H1 (cell line): ENCODE measurements at regions not wholly inside any gene's neighbourhood (a gene's known extent, or its start where the extent isn't known, plus 50 kb on each side); places are given as distances from the start of the nearest gene placed in this dataset.
A peak's percentile ranks its signal among the peaks of the same experiment; 100 is the strongest.

ENCODE experiments used
- CTCF ChIA-PET: fragments of 300-600 bp; sonication (Branson Sonifier 250); formaldehyde crosslinking; loops from one replicate; lab custom pipeline; 2021; ENCODE audit not compliant: partially characterized antibody; lab: Charles Lee
- POLR2A ChIA-PET: fragments of 300-600 bp; sonication (Branson Sonifier 250); formaldehyde crosslinking; loops from one replicate; lab custom pipeline; 2021; ENCODE audit warnings: inconsistent platforms; ENCODE audit not compliant: partially characterized antibody; lab: Charles Lee
- DNase-seq, 2 experiments: peaks; one replicate each; pipeline versions ENCODE4 v3.0.0 to v3.0.0-alpha.2; 2010 to 2022; ENCODE audit warnings: low spot score in 2 of 2, low read depth in 1 of 2, mixed read lengths in 1 of 2
- FAIRE-seq: peaks from 2 replicates; lab custom pipeline; 2011; peaks lifted over from hg19 to GRCh38; lab: Jason Lieb, UNC
- H2AFZ ChIP-seq: 2 replicates; pipeline ENCODE4 v1.8.1; 2012; ENCODE audit warnings: low read length, inconsistent platforms
- H2AK5ac ChIP-seq: 2 replicates; pipeline ENCODE4 v1.6.1; 2013; ENCODE audit warnings: low read depth, low read length
- H2BK120ac ChIP-seq: replicated peaks from 2 replicates; pipeline ENCODE3; 2013; ENCODE audit warnings: low read depth, low read length, inconsistent platforms
- H2BK12ac ChIP-seq: 2 replicates; pipeline ENCODE4 v1.6.1; 2013; ENCODE audit warnings: low read depth, low read length
- H2BK15ac ChIP-seq: 2 replicates; pipeline ENCODE4 v1.6.1; 2013; ENCODE audit warnings: low read length
- H2BK20ac ChIP-seq: 2 replicates; pipeline ENCODE4 v1.6.1; 2013; ENCODE audit warnings: low read length
- H2BK5ac ChIP-seq: 2 replicates; pipeline ENCODE4 v1.6.1; 2013; ENCODE audit warnings: low read depth, low read length
- H3K14ac ChIP-seq: 2 replicates; pipeline ENCODE4 v1.6.1; 2013; ENCODE audit warnings: inconsistent platforms; ENCODE audit not compliant: insufficient read length
- H3K18ac ChIP-seq: 2 replicates; pipeline ENCODE4 v1.6.1; 2013; ENCODE audit warnings: low read length; ENCODE audit errors: extremely low read depth
- H3K23ac ChIP-seq: 2 replicates; pipeline ENCODE4 v1.6.1; 2013; ENCODE audit warnings: inconsistent platforms; ENCODE audit not compliant: insufficient read length
- H3K23me2 ChIP-seq: 2 replicates; pipeline ENCODE4 v1.6.1; 2013; ENCODE audit warnings: low read depth, low read length
- H3K27ac ChIP-seq: 2 replicates; pipeline ENCODE4 v1.6.1; 2011; ENCODE audit warnings: low read depth, low read length, inconsistent platforms
- H3K27me3 ChIP-seq, 4 experiments: replicated peaks in 1 of 4; 1 replicate in 1 of 4; 2 replicates in 3 of 4; pipeline versions ENCODE4 v1.6.1 to v1.8.1; 2011 to 2013; ENCODE audit warnings: low read length in 3 of 4, mild to moderate bottlenecking in 3 of 4, inconsistent platforms in 2 of 4, mixed read lengths in 2 of 4, moderate library complexity in 1 of 4; ENCODE audit not compliant: control insufficient read depth in 3 of 4, insufficient read depth in 3 of 4; ENCODE audit errors: extremely low read depth in 1 of 4
- H3K36me3 ChIP-seq, 4 experiments: 2 replicates each; pipeline versions ENCODE4 v1.6.1 to v1.8.1; 2011 to 2013; ENCODE audit warnings: mild to moderate bottlenecking in 4 of 4, low read length in 3 of 4, moderate library complexity in 2 of 4, control low read depth in 1 of 4, inconsistent platforms in 1 of 4; ENCODE audit not compliant: insufficient read depth in 4 of 4, control insufficient read depth in 2 of 4
- H3K4ac ChIP-seq: replicated peaks from 2 replicates; pipeline ENCODE3; 2013; ENCODE audit warnings: low read length, low read depth, mixed read lengths, inconsistent platforms; ENCODE audit not compliant: insufficient read length
- H3K4me1 ChIP-seq, 4 experiments: replicated peaks in 1 of 4; 1 replicate in 1 of 4; 2 replicates in 3 of 4; pipeline versions ENCODE4 v1.6.1 to v1.8.1; 2011 to 2013; ENCODE audit warnings: low read length in 3 of 4, inconsistent platforms in 2 of 4, mixed read lengths in 1 of 4; ENCODE audit not compliant: insufficient read depth in 4 of 4, control insufficient read depth in 3 of 4
- H3K4me2 ChIP-seq, 2 experiments: 2 replicates each; pipeline versions ENCODE4 v1.6.1 to v1.8.1; 2011 to 2013; ENCODE audit warnings: low read depth in 2 of 2, low read length in 2 of 2, control low read depth in 1 of 2, inconsistent platforms in 1 of 2, mild to moderate bottlenecking in 1 of 2; ENCODE audit not compliant: insufficient read depth in 1 of 2
- H3K4me3 ChIP-seq, 4 experiments: fragments of 200-600, 300-600 bp in 1 of 4; sonication (generic), shearing (Covaris generic), sonication (Bioruptor Twin) in 1 of 4; 2 replicates each; pipeline versions ENCODE4 v1.5.1 to v1.8.1; 2011 to 2016; ENCODE audit warnings: low read length in 4 of 4, low read depth in 3 of 4, control low read depth in 2 of 4, inconsistent platforms in 2 of 4, mild to moderate bottlenecking in 2 of 4, mixed read lengths in 1 of 4, moderate library complexity in 1 of 4; ENCODE audit not compliant: insufficient read depth in 2 of 4; ENCODE audit errors: extremely low read depth in 1 of 4
- H3K56ac ChIP-seq: replicated peaks from 2 replicates; pipeline ENCODE3; 2013; ENCODE audit warnings: low read depth, mild to moderate bottlenecking, mixed read lengths, low read length, inconsistent platforms; ENCODE audit not compliant: insufficient read length
- H3K79me1 ChIP-seq: 2 replicates; pipeline ENCODE4 v1.6.1; 2013; ENCODE audit warnings: low read depth, low read length, control low read depth
- H3K79me2 ChIP-seq, 2 experiments: 2 replicates each; pipeline versions ENCODE4 v1.6.1 to v1.8.1; 2012 to 2013; ENCODE audit warnings: low read length in 2 of 2, mild to moderate bottlenecking in 2 of 2, inconsistent platforms in 1 of 2; ENCODE audit not compliant: insufficient read depth in 2 of 2, control insufficient read depth in 1 of 2
- H3K9ac ChIP-seq, 4 experiments: replicated peaks in 1 of 4; 1 replicate in 1 of 4; 2 replicates in 3 of 4; pipeline versions ENCODE4 v1.6.1 to v1.8.1; 2011 to 2013; ENCODE audit warnings: low read depth in 3 of 4, low read length in 3 of 4, control low read depth in 2 of 4, mild to moderate bottlenecking in 2 of 4, moderate library complexity in 2 of 4, inconsistent platforms in 1 of 4; ENCODE audit errors: extremely low read depth in 1 of 4
- H3K9me3 ChIP-seq, 2 experiments: 2 replicates each; pipeline versions ENCODE4 v1.6.1 to v1.8.1; 2012 to 2013; ENCODE audit warnings: mild to moderate bottlenecking in 2 of 2, moderate library complexity in 2 of 2, control low read depth in 1 of 2, inconsistent platforms in 1 of 2, low read depth in 1 of 2, low read length in 1 of 2, mixed read lengths in 1 of 2; ENCODE audit not compliant: insufficient read depth in 2 of 2
- H4K20me1 ChIP-seq, 2 experiments: replicated peaks in 1 of 2; 2 replicates each; pipeline versions ENCODE3 to v1.8.1; 2011 to 2013; ENCODE audit warnings: inconsistent platforms in 2 of 2, low read length in 2 of 2, mild to moderate bottlenecking in 1 of 2; ENCODE audit not compliant: insufficient read depth in 2 of 2, control insufficient read depth in 1 of 2
- H4K5ac ChIP-seq: 2 replicates; pipeline ENCODE4 v1.6.1; 2013; ENCODE audit warnings: low read length, low read depth, mixed read lengths, inconsistent platforms; ENCODE audit not compliant: insufficient read length
- H4K8ac ChIP-seq: 2 replicates; pipeline ENCODE4 v1.8.0; 2013; ENCODE audit warnings: mild to moderate bottlenecking, moderate library complexity, low read length, inconsistent platforms; ENCODE audit not compliant: insufficient read depth; ENCODE audit errors: extremely low read depth
- H4K91ac ChIP-seq: replicated peaks from 2 replicates; pipeline ENCODE3; 2013; ENCODE audit warnings: low read length, mixed read lengths, inconsistent platforms; ENCODE audit not compliant: insufficient read length
- ASH2L ChIP-seq: fragments of 200-600, 300-600 bp; sonication (generic); IDR thresholded peaks from one replicate; pipeline ENCODE4 v1.7.1; 2017; ENCODE audit warnings: low read length
- HDAC6 ChIP-seq: IDR thresholded peaks from one replicate; pipeline ENCODE4 v1.7.1; 2012; ENCODE audit warnings: low read depth, mild to moderate bottlenecking, inconsistent platforms, low read length, moderate library complexity
- RAD21 ChIP-seq, 2 experiments: IDR thresholded peaks in 1 of 2; conservative IDR thresholded peaks in 1 of 2; 2 replicates each; pipeline ENCODE4 v1.6.1; 2011; ENCODE audit warnings: low read depth in 2 of 2, low read length in 2 of 2, improper control_type of control experiment in 1 of 2, inconsistent platforms in 1 of 2, mild to moderate bottlenecking in 1 of 2, moderate library complexity in 1 of 2
- RBBP5 ChIP-seq: IDR thresholded peaks from 2 replicates; pipeline ENCODE4 v1.7.1; 2012; ENCODE audit warnings: low read depth, mild to moderate bottlenecking, inconsistent platforms, low read length, moderate library complexity, borderline replicate concordance
- TF ChIP-seq, protein P1 (sequence below), 3 experiments: IDR thresholded peaks; 1 replicate in 2 of 3; 2 replicates in 1 of 3; pipeline versions ENCODE4 v1.5.1 to v1.6.1; 2011; ENCODE audit warnings: low read length in 3 of 3, mild to moderate bottlenecking in 3 of 3, inconsistent platforms in 2 of 3, low read depth in 1 of 3, moderate library complexity in 1 of 3; ENCODE audit not compliant: insufficient read depth in 1 of 3; ENCODE audit errors: control extremely low read depth in 1 of 3

DNA sequence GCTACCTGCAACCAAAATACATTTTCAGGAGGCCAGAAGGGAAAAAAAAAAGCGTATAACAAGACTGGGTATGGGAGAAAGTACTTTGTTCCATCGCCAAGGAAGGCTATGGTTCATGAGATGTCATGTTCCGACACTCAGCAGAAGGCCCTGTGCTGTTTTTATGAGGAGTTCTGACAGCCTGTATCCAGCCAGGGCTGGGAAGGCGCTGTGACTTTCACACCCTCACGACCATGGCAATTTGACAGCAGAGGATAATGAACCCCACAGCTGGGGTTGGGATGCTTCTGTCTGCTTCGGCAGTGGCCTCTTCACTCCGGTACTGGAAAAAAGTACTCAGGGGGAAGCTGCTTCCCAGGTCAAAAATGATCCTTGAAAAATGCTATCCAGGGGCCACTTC lies 154.4 kb downstream of the PRELID2 start (continued):
- no peak for TF ChIP-seq RBBP5

DNA sequence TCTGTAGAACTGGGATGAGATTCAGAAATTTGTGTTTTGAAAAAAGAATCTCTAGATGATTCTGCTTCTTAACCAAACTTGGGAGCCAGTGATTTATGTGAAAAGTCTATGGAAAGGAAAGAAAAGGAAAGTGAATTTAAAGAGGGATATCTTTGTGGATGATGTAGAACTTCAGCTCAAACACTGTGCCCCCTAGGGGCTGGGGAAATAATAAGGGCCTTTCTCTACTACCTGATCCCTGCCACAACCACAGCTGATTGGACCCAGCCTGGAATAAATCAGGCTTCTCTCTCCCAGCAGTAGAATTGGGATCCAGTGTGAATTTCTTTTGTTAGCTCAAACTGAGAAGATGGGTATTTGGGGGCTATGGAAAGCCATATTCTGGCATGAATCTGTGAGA lies 155.0 kb downstream of the PRELID2 start:
- Histone ChIP-seq H4K20me1 (no peaks in the 10 kb centered on the region), H4K5ac (no peak overlapping the region), H2BK120ac (no peak overlapping the region), H3K9me3 (no peaks in the 10 kb centered on the region), H2BK5ac (no peak overlapping the region), H2BK12ac (no peak overlapping the region), H3K27ac (no peak overlapping the region), H3K56ac (no peak overlapping the region), H2BK15ac (no peak overlapping the region), H3K4ac (no peak overlapping the region), H3K23ac (no peak overlapping the region), H4K8ac (no peak overlapping the region), H3K36me3 (no peaks in the 10 kb centered on the region), H3K27me3 (no peaks in the 10 kb centered on the region), H2BK20ac (no peak overlapping the region), H3K4me1 (no peaks in the 10 kb centered on the region)
- DNase-seq: peak in 1 of 2 experiments; percentile 51
- peak; percentile 71 for FAIRE-seq
- POLR2A ChIA-PET: no interaction called here
- CTCF ChIA-PET: interaction anchor here (0.6 to 8.1 kb wide), 23 partner anchors 8 to 1212 kb away, joined by 3 to 100 read pairs (median 4); no protein-coding TSS in a partner anchor
- TF ChIP-seq, protein P1, sequence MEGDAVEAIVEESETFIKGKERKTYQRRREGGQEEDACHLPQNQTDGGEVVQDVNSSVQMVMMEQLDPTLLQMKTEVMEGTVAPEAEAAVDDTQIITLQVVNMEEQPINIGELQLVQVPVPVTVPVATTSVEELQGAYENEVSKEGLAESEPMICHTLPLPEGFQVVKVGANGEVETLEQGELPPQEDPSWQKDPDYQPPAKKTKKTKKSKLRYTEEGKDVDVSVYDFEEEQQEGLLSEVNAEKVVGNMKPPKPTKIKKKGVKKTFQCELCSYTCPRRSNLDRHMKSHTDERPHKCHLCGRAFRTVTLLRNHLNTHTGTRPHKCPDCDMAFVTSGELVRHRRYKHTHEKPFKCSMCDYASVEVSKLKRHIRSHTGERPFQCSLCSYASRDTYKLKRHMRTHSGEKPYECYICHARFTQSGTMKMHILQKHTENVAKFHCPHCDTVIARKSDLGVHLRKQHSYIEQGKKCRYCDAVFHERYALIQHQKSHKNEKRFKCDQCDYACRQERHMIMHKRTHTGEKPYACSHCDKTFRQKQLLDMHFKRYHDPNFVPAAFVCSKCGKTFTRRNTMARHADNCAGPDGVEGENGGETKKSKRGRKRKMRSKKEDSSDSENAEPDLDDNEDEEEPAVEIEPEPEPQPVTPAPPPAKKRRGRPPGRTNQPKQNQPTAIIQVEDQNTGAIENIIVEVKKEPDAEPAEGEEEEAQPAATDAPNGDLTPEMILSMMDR (IDR thresholded peaks at IDR 0.05; ENCODE audit: control extremely low read depth in 1 of 3, insufficient read depth in 1 of 3, low read depth in 1 of 3, low read length in 3 of 3): peak; percentile 27 to 62 (median 43); a peak in 3 of 4 replicates
- TF ChIP-seq HDAC6: no peak
- TF ChIP-seq ASH2L: no peak
- peak; percentile 48 to 56 for TF ChIP-seq RAD21 (IDR thresholded peaks at IDR 0.05 in 1 of 2, conservative IDR thresholded peaks at IDR 0.05 in 1 of 2; ENCODE audit: low read depth in 2 of 2, low read length in 2 of 2)
- TF ChIP-seq, all 59 proteins: peak for 2
- no peak overlapping the region for H2AK5ac ChIP-seq
- no peaks in the 10 kb centered on the region for H3K79me1 ChIP-seq
- no peak overlapping the region for H3K4me2 ChIP-seq
- no peak overlapping the region for H4K91ac ChIP-seq
- H3K9ac ChIP-seq: no peak overlapping the region
- H2AFZ ChIP-seq: no peak overlapping the region
- no peaks in the 10 kb centered on the region for H3K79me2 ChIP-seq
- H3K4me3 ChIP-seq: no peak overlapping the region
- no peak overlapping the region for H3K18ac ChIP-seq
- H3K23me2 ChIP-seq: no peaks in the 10 kb centered on the region
- H3K14ac ChIP-seq: no peak overlapping the region
